DOHH2 (cell line): ENCODE measurements at regions not wholly inside any gene's neighbourhood (a gene's known extent, or its start where the extent isn't known, plus 50 kb on each side); places are given as distances from the start of the nearest gene placed in this dataset.

Experiments
- EZH2phosphoT487 ChIP-seq: fragments of 200-600 bp; sonication (generic); IDR thresholded peaks from 2 replicates; pipeline ENCODE4 v1.6.1; 2017; ENCODE audit warnings: borderline replicate concordance, mild to moderate bottlenecking, antibody characterized with exemption, low read length, moderate library complexity, mixed read lengths
- TF ChIP-seq, protein P1 (sequence below): fragments of 200-600 bp; sonication (generic); IDR thresholded peaks from one replicate; pipeline ENCODE4 v1.5.1; 2014; ENCODE audit warnings: antibody characterized with exemption, mild to moderate bottlenecking, low read depth, low read length; ENCODE audit not compliant: poor library complexity, severe bottlenecking

DNA sequence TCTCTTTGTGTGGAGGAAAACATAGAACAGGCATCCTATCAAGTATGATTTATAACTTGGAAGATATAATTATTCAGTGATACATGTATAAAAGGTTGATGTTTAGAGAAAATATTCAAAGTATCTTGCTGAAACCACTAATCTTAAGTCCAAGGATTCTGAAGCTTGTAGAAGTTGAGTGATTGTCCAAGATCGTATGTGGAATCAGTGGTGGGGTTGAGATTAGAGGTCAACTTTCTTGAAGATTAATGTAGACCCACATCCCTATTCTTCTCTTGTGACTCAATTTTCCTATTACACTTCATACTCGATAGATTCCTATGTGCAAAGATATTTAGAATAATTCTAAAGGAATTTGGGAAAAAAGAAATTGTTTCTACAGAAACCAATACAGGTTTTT lies 1565.9 kb upstream of the ACVR2A start:
- TF ChIP-seq, protein P1, sequence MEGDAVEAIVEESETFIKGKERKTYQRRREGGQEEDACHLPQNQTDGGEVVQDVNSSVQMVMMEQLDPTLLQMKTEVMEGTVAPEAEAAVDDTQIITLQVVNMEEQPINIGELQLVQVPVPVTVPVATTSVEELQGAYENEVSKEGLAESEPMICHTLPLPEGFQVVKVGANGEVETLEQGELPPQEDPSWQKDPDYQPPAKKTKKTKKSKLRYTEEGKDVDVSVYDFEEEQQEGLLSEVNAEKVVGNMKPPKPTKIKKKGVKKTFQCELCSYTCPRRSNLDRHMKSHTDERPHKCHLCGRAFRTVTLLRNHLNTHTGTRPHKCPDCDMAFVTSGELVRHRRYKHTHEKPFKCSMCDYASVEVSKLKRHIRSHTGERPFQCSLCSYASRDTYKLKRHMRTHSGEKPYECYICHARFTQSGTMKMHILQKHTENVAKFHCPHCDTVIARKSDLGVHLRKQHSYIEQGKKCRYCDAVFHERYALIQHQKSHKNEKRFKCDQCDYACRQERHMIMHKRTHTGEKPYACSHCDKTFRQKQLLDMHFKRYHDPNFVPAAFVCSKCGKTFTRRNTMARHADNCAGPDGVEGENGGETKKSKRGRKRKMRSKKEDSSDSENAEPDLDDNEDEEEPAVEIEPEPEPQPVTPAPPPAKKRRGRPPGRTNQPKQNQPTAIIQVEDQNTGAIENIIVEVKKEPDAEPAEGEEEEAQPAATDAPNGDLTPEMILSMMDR = no peak
- no peak for TF ChIP-seq EZH2phosphoT487
